ENCODE measurements at regions not wholly inside any gene's neighbourhood (a gene's known extent, or its start where the extent isn't known, plus 50 kb on each side); places are given as distances from the start of the nearest gene placed in this dataset.
A peak's percentile ranks its signal among the peaks of the same experiment; 100 is the strongest.

DNA sequence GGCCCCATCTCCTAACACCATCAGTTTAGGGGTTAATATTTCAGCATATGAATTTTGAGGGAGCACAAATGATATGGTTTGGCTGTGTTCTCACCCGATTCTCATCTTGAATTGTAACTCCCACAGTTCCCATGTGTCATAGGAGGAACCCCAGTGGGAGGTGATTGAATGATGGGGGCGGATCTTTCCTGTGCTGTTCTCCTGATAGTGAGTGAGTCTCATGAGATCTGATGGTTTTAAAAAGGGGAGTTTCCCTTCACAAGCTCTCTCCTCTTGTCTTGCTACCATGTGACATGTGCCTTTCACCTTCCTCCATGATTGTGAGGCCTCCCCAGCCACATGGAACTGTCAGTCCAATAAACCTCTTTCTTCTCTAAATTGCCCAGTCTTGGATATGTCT, 73.8 kb upstream of the TJP1 start:
- Histone ChIP-seq H3K23ac (ENCODE audit: insufficient read length, low read depth, low read length) (no peak overlapping the region), H2AK5ac (ENCODE audit: insufficient read length, low read length) (no peak overlapping the region), H2BK15ac (ENCODE audit: low read depth, low read length) (no peak overlapping the region), H3K27ac (ENCODE audit: insufficient read length, low read depth, low read length) (no peak overlapping the region), H3K4ac (ENCODE audit: low read depth, low read length) (no peak overlapping the region), H3K4me2 (ENCODE audit: insufficient read depth, insufficient read length, low read length) (no peak overlapping the region), H2BK120ac (ENCODE audit: low read depth, low read length, poor library complexity, severe bottlenecking) (no peak overlapping the region), H4K91ac (ENCODE audit: insufficient read length, low read depth, low read length) (no peak overlapping the region), H3K9me3 (ENCODE audit: control insufficient read depth, low read depth, low read length) (peaks cover 5% of the 10 kb centered on the region), H2BK5ac (ENCODE audit: insufficient read length, low read length) (no peak overlapping the region), H3K23me2 (ENCODE audit: insufficient read length, low read depth, low read length, poor library complexity, severe bottlenecking) (no peaks in the 10 kb centered on the region), H4K5ac (ENCODE audit: insufficient read length, low read depth, low read length) (no peak overlapping the region), H3K27me3 (ENCODE audit: insufficient read depth, low read length) (no peaks in the 10 kb centered on the region), H3K56ac (ENCODE audit: insufficient read length, low read depth, low read length) (no peak overlapping the region), H3K4me1 (ENCODE audit: insufficient read depth, low read length) (no peaks in the 10 kb centered on the region), H3K9ac (ENCODE audit: extremely low read depth, insufficient read length, low read length) (no peak overlapping the region), H3T11ph (ENCODE audit: low read length) (no peak overlapping the region), H3K18ac (ENCODE audit: insufficient read length, low read depth, low read length) (no peak overlapping the region), H4K20me1 (ENCODE audit: control insufficient read depth, insufficient read depth, insufficient read length) (no peaks in the 10 kb centered on the region), H3K79me1 (ENCODE audit: insufficient read depth, low read depth, low read length, poor library complexity, severe bottlenecking) (no peaks in the 10 kb centered on the region), H2AFZ (ENCODE audit: low read length) (no peak overlapping the region), H2BK20ac (ENCODE audit: low read depth, low read length, poor library complexity, severe bottlenecking) (peak overlapping the region; percentile 6), H3K79me2 (ENCODE audit: insufficient read depth, low read length) (no peaks in the 10 kb centered on the region), H4K8ac (replicated peaks; ENCODE audit: insufficient read length, low read depth, low read length) (no peak overlapping the region), H2BK12ac (ENCODE audit: insufficient read length, low read depth, low read length) (no peak overlapping the region), H3K14ac (ENCODE audit: insufficient read depth, low read length) (no peak overlapping the region)
- no CpG with 5 or more reads among the region's 2 CpGs for WGBS (ENCODE audit: extremely low coverage, insufficient read length, low lambda C conversion rate)
- DNase-seq: no peak
- Mint-ChIP-seq H3K27me3 (ENCODE audit: low read depth) (peaks cover 2% of the 10 kb centered on the region; the same call in 1 of the 2 replicates), H3K4me3 (no peak overlapping the region), H3K36me3 (ENCODE audit: insufficient read depth in 1 of 3, low read depth in 3 of 3) (peaks cover 19 to 27% (median 20%) of the 10 kb centered on the region in 3 experiments), H3K27ac (no peak overlapping the region), H3K9me3 (peaks cover 24 to 26% of the 10 kb centered on the region in 2 experiments), H3K4me1 (peaks cover 0 to 3% of the 10 kb centered on the region in 2 experiments; a peak in 2 of 4 replicates)
- no peak for TF ChIP-seq CTCF (conservative IDR thresholded peaks at IDR 0.05)
